ENCODE measurements at regions not wholly inside any gene's neighbourhood (a gene's known extent, or its start where the extent isn't known, plus 50 kb on each side); places are given as distances from the start of the nearest gene placed in this dataset.
A peak's percentile ranks its signal among the peaks of the same experiment; 100 is the strongest.

DNA sequence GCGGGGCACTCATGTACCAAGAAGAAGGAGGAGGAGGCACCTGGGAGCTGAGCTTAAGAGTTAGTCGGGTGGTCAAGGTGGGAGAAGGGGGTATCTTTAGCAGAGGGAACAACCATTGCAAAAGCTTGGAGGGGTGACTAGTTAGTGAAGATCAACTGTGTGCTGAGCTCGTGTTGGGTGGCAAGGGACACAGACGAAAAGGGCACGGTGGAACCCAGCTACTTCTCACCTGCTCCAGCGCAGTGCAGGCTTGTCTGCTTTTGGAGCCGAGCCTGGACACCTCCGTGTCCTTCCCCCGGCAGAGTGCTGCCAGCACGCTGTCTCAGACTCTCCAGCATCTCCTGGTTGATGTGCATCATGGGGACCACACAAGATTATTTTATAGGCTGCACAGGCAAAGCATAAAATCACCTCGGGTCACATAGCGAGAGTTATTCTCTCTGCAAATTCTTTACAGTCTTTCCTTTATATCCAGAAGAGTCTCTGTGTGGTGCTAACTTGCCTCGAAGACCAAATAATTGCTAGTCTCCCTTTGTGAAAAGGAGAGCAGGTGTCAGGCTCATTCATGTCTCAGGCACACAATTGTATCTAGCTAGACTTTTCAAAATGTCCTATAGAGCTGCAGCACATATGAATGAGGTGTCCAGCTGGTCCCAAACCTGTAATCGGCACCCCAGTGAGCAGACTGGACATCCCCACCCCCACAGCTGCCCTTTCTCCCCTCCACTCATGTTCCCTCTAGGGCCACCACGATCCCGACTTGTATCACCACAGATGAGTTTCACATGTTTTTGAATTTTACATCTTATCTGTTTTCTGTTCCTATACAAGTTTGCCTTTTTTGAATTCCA lies 123.4 kb downstream of the CEBPB start:
- WGBS (ENCODE audit: insufficient coverage, low coverage, low lambda C conversion rate, missing lambda C conversion rate), result 55% methylated on average over 4 of the region's 16 CpGs
- DNase-seq (no peak), ATAC-seq (no peak)
- TF ChIP-seq POLR2A (IDR thresholded peaks at IDR 0.05), result no peak
- TF ChIP-seq, protein P1, sequence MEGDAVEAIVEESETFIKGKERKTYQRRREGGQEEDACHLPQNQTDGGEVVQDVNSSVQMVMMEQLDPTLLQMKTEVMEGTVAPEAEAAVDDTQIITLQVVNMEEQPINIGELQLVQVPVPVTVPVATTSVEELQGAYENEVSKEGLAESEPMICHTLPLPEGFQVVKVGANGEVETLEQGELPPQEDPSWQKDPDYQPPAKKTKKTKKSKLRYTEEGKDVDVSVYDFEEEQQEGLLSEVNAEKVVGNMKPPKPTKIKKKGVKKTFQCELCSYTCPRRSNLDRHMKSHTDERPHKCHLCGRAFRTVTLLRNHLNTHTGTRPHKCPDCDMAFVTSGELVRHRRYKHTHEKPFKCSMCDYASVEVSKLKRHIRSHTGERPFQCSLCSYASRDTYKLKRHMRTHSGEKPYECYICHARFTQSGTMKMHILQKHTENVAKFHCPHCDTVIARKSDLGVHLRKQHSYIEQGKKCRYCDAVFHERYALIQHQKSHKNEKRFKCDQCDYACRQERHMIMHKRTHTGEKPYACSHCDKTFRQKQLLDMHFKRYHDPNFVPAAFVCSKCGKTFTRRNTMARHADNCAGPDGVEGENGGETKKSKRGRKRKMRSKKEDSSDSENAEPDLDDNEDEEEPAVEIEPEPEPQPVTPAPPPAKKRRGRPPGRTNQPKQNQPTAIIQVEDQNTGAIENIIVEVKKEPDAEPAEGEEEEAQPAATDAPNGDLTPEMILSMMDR (IDR thresholded peaks at IDR 0.05), result no peak
- Histone ChIP-seq H3K27me3 (no peaks in the 10 kb centered on the region), H3K9me3 (no peaks in the 10 kb centered on the region), H3K36me3 (no peaks in the 10 kb centered on the region), H3K27ac (peak overlapping the region in 1 of 3 donors; percentile 48), H3K4me3 (no peak overlapping the region), H3K4me1 (peaks cover 0 to 26% (median 9%) of the 10 kb centered on the region in 4 donors)
- intact Hi-C loops (cut with DNase I), result loop anchor here (10.0 kb wide), 2 partner anchors 51 to 61 kb away; no protein-coding TSS in a partner anchor

DNA sequence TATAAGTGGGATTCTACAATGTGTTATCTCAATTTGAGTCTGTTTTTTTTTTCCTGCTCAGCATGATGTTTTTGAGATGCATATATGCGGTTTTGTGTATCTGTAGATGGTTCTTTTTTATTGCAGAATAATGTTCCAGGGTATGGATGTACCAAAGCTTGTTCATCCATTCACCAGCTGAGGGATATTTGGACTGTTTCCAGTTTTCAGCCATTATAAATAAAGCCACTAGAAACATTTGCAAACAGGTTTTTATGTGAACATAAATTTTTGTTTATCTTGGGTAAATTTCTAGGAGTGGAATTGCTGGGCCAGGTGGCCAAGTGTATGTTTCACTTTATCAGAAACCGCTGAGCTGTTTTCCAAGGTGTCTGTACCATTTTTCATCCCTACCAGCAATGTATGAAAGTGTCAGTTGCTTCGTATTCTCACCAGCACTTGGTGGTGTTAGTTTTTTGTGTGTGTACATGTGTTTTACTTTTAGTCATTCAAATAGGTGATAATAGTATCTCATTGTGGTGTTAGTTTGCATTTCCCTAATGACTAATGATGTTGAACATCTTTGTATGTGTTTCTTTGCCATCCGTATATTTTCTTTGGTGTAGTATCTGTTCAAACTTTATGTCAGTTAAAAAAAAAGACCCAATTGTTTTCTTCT lies 124.2 kb downstream of the CEBPB start:
- no peak for ATAC-seq
- Histone ChIP-seq H3K36me3 (no peaks in the 10 kb centered on the region), H3K27me3 (no peaks in the 10 kb centered on the region), H3K4me1 (peaks cover 0 to 19% (median 6%) of the 10 kb centered on the region in 4 donors), H3K9me3 (no peaks in the 10 kb centered on the region), H3K4me3 (no peak overlapping the region), H3K27ac (no peak overlapping the region)
- TF ChIP-seq, protein P1 (IDR thresholded peaks at IDR 0.05), result no peak
- no peak for TF ChIP-seq POLR2A (IDR thresholded peaks at IDR 0.05)
- 89% methylated on average over 4 of the region's 4 CpGs for WGBS (ENCODE audit: insufficient coverage, low coverage, low lambda C conversion rate, missing lambda C conversion rate)
- intact Hi-C loops (cut with DNase I), result loop anchor here (10.0 kb wide), 2 partner anchors 50 to 60 kb away; no protein-coding TSS in a partner anchor
- DNase-seq, result no peak

DNA sequence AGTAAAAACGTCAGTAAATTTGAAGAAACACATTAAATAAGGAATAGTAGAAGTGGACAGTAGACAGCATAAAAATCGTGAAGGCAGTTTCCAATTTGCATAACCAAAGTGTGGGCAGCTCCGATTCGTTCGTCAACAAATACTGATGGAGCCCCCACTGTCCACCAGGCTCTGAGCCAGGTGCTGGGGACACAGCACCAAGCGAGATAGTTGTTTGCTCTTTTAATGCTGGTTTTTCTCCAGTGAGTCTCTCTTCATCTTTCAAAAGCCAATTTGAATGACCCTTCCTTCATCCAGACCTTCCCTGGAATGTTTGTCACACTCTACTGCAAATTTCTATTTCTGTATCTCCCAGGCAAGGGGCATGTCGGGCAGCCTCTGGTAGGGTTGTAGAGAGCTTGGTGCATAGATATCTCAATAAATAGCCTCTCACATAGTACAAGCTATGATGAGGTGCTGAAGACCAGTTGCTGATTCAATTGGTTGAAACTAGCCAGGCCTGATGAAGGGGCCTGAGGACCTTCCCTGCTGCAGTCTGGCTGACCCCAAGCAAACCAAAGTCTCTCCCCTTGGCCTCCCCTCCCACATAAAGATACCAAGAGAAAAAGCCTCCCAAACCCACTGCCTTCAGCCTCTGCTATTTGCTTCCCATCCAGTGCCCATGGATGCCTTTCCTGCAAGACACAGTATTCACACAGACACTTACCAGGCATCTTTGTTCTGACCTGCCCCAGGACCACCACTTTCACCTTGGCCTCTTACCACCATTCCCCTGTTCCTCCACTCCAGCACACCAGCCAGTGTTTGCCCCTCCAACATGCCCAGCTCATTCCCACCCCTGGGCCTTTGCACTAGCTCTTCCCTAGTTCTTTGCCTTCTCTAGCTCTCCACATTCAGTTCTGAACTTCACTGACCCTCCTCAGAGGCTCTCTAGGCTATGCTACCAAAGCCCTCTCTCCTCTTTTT lies 125.2 kb downstream of the CEBPB start:
- no peak for TF ChIP-seq POLR2A (IDR thresholded peaks at IDR 0.05)
- TF ChIP-seq, protein P1 (IDR thresholded peaks at IDR 0.05), result no peak
- H3K27ac ChIP-seq, result no peak overlapping the region
- H3K4me3 ChIP-seq, result no peak overlapping the region
- H3K27me3 ChIP-seq, result no peaks in the 10 kb centered on the region
- ATAC-seq (no peak), DNase-seq (no peak)
- no peaks in the 10 kb centered on the region for H3K9me3 ChIP-seq
- intact Hi-C loops (cut with DNase I), result loop anchor here (10.0 kb wide), 2 partner anchors 49 to 59 kb away; no protein-coding TSS in a partner anchor
- no peaks in the 10 kb centered on the region for H3K36me3 ChIP-seq
- WGBS (ENCODE audit: insufficient coverage, low coverage, low lambda C conversion rate, missing lambda C conversion rate), result 51% methylated on average over 7 of the region's 7 CpGs
- peaks cover 0 to 19% (median 6%) of the 10 kb centered on the region in 4 donors for H3K4me1 ChIP-seq

DNA sequence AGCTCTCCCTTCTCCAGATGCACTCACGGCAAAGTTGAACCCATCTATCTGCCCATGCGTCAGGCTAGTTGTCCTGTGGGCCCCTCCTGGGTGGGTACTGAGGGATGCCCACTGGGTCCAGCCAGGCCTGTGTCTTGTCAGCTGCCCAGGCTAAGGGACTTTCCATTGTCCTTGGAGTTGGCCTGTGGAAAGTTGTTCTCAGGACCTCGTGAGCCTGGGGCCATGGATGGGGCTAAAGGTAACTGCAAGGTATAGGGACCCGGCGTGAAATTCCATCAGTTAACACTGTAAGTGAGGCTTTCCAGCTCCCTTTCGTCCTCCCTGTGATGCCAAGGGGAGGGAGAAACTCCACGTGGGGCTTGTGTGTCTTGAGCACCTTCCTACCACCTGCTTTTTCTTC lies 126.5 kb downstream of the CEBPB start:
- intact Hi-C loops (cut with DNase I), result loop anchor here (10.0 kb wide), 2 partner anchors 48 to 58 kb away; no protein-coding TSS in a partner anchor
- H3K4me1 ChIP-seq, result peaks cover 0 to 11% (median 3%) of the 10 kb centered on the region in 4 donors
- no peak for TF ChIP-seq POLR2A (IDR thresholded peaks at IDR 0.05)
- TF ChIP-seq, protein P1 (IDR thresholded peaks at IDR 0.05), result no peak
- WGBS (ENCODE audit: insufficient coverage, low coverage, low lambda C conversion rate, missing lambda C conversion rate), result no CpG with 5 or more reads among the region's 7 CpGs
- H3K9me3 ChIP-seq, result no peaks in the 10 kb centered on the region
- no peak for DNase-seq
- H3K27me3 ChIP-seq, result no peaks in the 10 kb centered on the region
- no peak for ATAC-seq
- H3K4me3 ChIP-seq, result no peak overlapping the region
- H3K27ac ChIP-seq, result no peak overlapping the region
- no peaks in the 10 kb centered on the region for H3K36me3 ChIP-seq

Data from right lobe of liver (tissue), 6 donors.